Mucosa of gallbladder (tissue), 1 donor: ENCODE measurements at regions not wholly inside any gene's neighbourhood (a gene's known extent, or its start where the extent isn't known, plus 50 kb on each side); places are given as distances from the start of the nearest gene placed in this dataset.

Source experiments
- DNase-seq: peaks from one replicate; pipeline ENCODE4 v3.0.0-alpha.2; 2020; ENCODE audit warnings: low spot score
- donor health status: DM: no; HTN: no; CAD: no.

DNA sequence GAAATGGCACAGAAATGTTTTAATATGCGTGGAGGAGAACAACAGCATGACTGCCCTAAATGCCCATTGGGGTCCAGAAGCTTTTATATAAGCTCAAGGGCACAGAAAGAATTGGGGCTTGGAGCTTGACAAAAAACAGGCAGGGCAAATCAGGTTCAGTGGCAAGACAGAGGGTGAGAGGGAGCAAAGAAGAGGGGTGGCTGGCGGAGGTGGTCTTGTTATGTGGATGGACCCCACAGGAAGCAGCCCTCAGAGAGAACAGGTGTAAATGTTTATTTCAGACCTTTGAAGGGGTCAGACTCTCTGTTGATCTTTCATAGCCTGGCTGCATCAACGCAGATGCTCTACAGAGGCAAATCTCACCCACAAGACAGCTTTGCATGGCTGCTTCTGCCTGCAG lies 213.1 kb upstream of the B3GAT1 start:
- DNase-seq: no peak

DNA sequence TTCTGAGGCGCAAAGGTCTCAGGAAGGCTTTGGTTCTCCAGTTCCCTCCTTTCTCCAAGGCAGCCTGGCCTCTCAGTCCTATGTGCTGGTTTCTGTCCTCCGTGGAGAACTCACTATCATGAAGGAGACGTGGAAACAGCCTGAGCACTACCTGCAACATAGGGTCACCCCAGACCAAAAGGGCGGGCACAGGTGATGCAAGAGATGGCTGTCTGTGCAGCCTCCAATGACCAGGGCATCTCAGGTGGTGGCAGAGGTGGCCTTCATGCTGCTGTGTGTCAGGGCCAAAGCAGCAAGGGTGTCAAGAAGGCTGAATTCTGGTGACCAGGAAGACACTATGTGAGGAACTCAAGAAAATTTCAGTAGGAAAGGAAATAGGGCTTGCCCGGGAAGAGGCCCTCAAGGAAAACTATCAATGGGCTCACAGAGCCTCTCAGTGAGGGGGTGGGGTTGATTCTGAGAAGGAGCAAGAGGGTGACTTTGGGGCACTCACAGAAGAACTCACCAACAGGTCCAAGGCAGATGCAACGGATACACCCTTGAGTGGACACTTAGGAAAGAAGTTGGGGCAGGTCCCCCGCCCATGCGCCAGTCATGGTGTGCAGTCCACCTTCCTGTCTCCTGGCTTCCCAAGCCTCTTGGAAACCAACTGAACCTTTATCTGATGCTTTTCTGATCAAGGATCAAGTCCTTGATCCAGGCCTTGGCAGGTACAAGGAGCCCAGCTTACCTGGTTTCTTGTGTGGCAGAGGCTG lies 212.3 kb upstream of the B3GAT1 start:
- no peak for DNase-seq

DNA sequence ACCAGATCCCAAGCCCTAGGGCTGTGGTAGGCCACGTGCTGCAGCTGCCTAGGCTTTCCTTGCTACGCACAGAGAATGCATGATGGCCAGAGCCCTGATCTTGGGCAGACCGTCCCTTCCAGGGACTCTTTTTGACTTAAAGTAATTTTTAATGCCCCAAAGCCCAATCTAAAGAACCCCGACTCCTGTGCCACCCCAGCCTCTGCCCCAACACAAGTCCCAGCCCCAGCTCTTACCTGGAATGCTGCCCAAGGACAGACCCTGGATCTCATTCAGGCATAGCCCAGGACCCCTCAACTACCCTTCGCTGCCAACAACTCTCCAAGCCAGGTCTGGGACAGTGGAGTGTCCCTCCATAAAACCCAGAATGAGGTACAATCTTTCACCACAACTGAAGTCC lies 211.7 kb upstream of the B3GAT1 start:
- no peak for DNase-seq

- DNase-seq: no peak
These were observed 210.4 kb upstream of the B3GAT1 start for GRCh38 chr11:134622458-134622857.

- no peak for DNase-seq
These were observed 205.3 kb upstream of the B3GAT1 start for GRCh38 chr11:134617360-134617759.

GRCh38 chr11:134616038-134616437 lies 204.0 kb upstream of the B3GAT1 start:
- DNase-seq: no peak

GRCh38 chr11:134615041-134615615 lies 203.1 kb upstream of the B3GAT1 start:
- DNase-seq: no peak

DNA sequence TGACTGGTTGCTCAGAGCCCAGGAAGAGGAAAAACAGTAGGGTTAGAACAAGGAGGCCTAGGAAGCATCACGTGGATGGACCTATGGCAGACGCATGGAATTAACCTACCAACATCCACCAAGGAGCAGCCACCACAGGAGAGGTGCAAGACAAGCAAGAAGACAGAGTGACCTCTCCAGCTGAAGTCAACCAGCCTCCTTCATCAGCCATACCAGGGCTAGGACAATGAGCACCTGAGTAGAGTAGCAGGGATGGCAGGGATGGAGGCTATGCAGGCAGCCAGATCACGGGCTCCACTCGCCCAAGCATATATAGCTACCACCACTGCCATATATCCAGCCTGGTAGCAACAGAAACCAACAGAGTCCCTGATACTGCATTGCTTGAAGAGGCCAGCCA lies 202.1 kb upstream of the B3GAT1 start:
- DNase-seq: no peak

- DNase-seq: no peak
These were observed 201.6 kb upstream of the B3GAT1 start for GRCh38 chr11:134613646-134614045.

- no peak for DNase-seq
These were observed 200.3 kb upstream of the B3GAT1 start for GRCh38 chr11:134612140-134613030.

DNA sequence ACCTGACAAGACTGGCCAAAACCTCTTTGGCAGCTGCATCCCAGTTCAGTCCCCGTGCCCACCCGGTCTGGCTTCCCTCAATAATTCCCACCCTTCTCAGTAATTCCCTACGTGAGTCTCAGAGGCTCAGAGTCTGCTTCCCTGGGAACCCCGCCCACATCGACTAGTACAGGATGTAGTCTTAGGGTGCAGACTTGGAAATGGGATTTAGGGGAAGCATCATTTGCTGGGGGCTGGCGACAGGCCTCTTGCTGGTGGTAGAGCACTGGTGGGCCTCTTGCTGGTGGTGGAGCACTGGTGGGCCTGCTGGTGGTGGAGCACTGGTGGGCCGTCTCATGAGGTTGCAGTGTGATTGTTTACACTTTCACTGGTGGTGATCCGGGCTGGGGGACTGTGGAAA lies 199.5 kb upstream of the B3GAT1 start:
- no peak for DNase-seq

DNA sequence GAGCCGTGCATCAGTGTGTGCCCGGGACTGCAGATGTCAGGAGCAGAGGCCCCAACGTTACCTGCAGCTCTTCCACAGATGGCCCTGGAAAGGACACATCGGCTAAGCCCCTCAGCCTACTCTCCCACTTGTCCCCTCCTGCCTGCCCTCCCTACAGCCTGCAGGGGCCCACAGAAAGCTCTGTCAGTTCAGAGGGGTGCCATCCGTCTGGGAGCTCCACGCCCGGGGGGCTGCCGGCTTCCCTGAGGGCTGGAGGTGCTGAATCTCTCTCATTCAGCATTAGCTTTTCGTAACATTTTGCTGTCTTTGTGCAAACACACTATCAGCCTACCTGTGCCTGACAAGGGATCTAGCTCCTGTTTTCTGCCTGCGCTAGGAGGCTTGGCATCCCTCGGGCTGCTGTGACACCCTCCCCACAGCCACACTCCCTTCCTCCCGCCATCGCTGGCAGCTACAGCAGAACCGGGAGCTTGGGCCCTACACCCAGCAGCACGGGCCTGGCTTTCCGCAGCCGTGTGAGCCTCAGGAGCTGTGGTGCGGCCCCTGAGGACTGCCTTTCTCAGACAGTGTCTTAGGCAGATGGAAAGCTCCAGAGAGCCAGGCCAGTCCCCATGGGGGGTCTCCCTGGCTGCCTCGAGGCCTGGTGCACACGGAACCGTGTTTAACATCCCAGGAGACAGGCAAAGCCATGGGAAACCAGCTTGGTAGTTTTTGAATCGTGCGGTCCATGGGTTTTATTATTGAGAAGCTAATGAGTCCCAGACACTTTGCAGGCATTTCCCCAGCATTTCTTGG lies 198.3 kb upstream of the B3GAT1 start:
- DNase-seq: no peak

DNA sequence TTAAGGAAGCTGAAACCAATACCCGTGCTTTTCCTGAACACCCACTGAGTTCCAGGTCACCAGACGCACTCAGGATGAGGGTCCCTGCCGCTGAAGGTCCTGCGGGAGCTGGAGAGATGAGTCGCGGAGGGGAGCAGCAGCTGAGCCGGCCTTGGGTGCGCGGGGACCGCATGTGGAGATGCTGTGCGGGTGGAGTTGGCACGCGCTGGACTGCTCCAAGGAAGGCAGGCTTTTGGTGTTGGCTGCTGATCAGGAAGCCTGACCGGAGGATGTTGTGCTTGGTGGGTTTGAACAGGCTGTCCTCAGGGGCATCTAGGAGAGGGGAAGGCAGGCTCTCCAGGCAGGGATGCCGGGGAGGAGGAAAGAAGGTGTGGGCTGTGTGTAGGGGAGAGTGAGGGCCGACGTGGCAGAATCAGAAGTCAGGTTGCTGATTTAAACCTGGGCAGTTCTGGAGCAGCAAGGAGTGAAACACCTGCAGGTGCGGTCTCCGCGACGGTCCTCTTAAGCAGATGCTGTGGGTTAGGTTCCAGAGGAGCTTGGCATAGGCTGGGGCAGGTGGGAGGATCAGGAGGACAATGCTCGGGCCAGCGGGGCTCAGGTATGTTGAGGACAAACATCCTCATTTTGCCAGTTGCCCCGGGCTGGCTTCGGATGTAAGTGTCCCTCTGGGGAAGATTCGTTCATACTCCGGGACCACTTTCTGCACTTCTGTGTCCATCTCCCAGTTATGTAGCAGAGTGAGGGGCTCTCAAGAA lies 197.5 kb upstream of the B3GAT1 start:
- no peak for DNase-seq

DNA sequence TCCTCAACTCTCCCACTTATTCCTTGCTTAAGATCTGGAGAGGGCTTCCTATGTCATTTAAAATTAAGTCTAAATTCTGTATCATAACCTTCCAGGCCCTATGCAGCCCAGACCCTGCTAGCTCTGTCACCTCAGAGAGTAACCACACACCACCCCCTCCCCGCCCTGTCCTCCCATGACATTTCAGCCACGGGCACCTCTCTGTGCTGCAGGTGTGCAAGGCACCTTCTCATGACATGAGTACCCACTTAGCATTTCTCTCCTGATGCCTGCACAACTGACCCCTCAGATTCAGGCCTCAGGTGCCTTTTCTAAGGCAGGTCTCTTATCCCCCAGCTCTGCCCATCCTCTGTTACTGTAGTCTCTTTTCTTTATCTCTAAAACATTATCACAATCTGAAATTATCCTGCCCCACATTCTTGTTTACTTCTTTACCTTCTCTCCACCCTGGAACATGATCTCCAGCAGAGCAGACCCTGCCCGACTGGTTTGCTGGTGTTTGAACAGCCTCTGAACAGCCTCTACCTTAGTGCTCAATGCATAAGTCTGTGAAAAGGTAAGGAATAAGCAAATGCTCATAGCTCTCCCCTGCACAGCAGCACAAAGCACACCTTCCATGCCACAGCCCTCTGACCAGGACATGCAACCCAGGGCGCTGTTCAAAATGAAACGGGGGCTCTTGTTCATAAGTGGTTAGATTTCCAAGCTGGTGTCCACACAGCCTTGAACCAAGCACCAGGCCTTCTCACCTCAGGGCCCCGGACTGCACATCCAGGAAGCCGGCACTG lies 196.1 kb upstream of the B3GAT1 start:
- no peak for DNase-seq

- DNase-seq: no peak
These were observed 194.2 kb upstream of the B3GAT1 start for GRCh38 chr11:134606251-134606650.

- DNase-seq: peak; percentile 3
These were observed 192.8 kb upstream of the B3GAT1 start for GRCh38 chr11:134604886-134605285.

DNA sequence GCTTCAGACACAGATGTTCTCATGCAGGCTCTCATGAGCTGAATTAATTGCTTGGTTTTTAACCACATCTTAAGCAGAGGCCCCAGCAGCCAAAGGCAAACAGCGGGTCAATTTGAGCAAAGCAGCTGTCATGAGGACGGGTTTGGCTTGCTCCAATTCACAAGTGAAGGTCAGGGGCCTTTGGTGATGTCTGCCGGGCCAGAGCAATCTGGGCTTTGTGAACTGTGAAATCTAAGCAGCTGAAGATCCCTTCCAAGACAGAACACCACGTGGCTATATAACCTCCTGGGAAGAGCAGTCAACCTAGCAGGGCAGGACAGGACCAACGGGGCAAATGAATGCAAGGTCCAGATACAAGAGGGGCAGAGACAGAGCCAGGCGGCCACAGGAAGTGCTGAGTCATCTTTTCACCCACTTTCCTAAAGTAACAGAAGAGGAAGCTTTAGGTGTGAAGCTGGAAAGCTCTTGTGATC lies 187.3 kb upstream of the B3GAT1 start:
- no peak for DNase-seq

DNA sequence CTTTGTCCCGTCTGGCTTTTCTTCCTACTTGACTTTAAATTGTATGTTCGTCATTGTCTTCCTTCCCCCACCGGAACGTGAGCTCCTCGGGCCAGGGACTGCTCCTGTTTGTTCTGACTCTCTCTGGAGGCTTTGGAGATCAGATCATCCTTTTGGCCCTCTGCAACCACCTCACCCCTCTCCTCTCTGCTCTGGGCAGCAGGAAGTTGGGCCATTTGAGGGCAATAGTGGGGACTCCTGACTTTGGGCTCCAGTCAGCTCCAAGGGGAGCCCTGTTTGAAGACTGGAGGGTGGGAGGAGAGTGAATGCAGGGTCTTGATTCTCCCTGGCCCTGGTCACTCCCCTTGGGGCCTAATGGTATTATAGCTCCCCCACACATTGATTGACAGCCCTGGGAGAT lies 186.3 kb upstream of the B3GAT1 start:
- no peak for DNase-seq

DNA sequence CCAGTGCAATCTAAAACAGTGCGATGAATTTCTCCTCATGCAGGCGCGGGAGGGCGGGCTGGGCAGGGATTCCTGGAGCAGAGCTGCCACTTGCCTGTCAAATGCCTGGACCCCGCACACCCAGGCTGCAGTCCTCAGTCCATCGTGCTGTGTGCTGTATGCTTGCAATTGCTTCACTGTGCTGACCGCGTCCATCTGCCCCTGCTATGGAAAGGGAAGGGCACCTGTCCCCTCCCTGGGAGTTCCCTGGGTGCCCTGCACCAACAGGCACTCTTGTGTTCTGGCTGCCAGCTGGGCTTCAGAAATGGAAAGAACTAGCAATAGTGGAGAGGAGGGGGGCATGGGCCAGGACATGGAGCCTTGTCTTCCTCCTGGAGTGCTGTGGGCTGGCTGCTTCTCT lies 185.4 kb upstream of the B3GAT1 start:
- no peak for DNase-seq

- no peak for DNase-seq
These were observed 184.4 kb upstream of the B3GAT1 start for GRCh38 chr11:134596404-134596803.
